ENCODE measurements at regions not wholly inside any gene's neighbourhood (a gene's known extent, or its start where the extent isn't known, plus 50 kb on each side); places are given as distances from the start of the nearest gene placed in this dataset.

- DNase-seq, result no peak
Measured at GRCh38 chr17:79186406-79186805, 111.8 kb downstream of the ENGASE start.

- no peak for DNase-seq
Measured at GRCh38 chr17:79185671-79186070, 111.0 kb downstream of the ENGASE start.

- no peak for DNase-seq
Measured at GRCh38 chr17:79184219-79184618, 109.6 kb downstream of the ENGASE start.

- DNase-seq, result no peak
Measured at GRCh38 chr17:79183293-79184158, 108.9 kb downstream of the ENGASE start.

GRCh38 chr17:79183043-79183292 lies 108.3 kb downstream of the ENGASE start:
- no peak for DNase-seq

- no peak for DNase-seq
Measured at GRCh38 chr17:79182176-79183042, 107.8 kb downstream of the ENGASE start.

GRCh38 chr17:79180358-79181005 lies 105.9 kb downstream of the ENGASE start:
- DNase-seq, result no peak

GRCh38 chr17:79179334-79179733 lies 104.7 kb downstream of the ENGASE start:
- DNase-seq, result no peak

- DNase-seq, result no peak
Measured at GRCh38 chr17:79177877-79178276, 103.3 kb downstream of the ENGASE start.

- no peak for DNase-seq
Measured at GRCh38 chr17:79176792-79177601, 102.4 kb downstream of the ENGASE start.

GRCh38 chr17:79174905-79175856 lies 100.6 kb downstream of the ENGASE start:
- no peak for DNase-seq

GRCh38 chr17:79174193-79174765 lies 99.7 kb downstream of the ENGASE start:
- DNase-seq, result no peak

GRCh38 chr17:79171188-79171587 lies 96.6 kb downstream of the ENGASE start:
- no peak for DNase-seq

GRCh38 chr17:79169861-79170260 lies 95.2 kb downstream of the ENGASE start:
- DNase-seq, result no peak

- DNase-seq, result no peak
Measured at GRCh38 chr17:79169366-79169765, 94.7 kb downstream of the ENGASE start.

- no peak for DNase-seq
Measured at GRCh38 chr17:79168486-79169055, 93.9 kb downstream of the ENGASE start.

GRCh38 chr17:79167486-79167885 lies 92.9 kb downstream of the ENGASE start:
- no peak for DNase-seq

- no peak for DNase-seq
Measured at GRCh38 chr17:79165756-79166473, 91.3 kb downstream of the ENGASE start.

GRCh38 chr17:79164913-79165695 lies 90.5 kb downstream of the ENGASE start:
- DNase-seq, result no peak
